IPS-NIHi7 (cell line): ENCODE measurements at regions not wholly inside any gene's neighbourhood (a gene's known extent, or its start where the extent isn't known, plus 50 kb on each side); places are given as distances from the start of the nearest gene placed in this dataset.
"Not testable (repeated sequence)": the region's sequence is repeated elsewhere in the genome, so short reads cannot be mapped to it uniquely, and the experiment has no call there.

Experiments
- DNase-seq: peaks from one replicate; pipeline ENCODE4 v3.0.0; 2012; ENCODE audit warnings: mixed read lengths; ENCODE audit errors: extremely low spot score

GRCh38 chr3:159366476-159366875 is 564.6 kb downstream of the MFSD1 start:
- DNase-seq, result no peak

GRCh38 chr3:159371961-159372360 is 570.1 kb downstream of the MFSD1 start:
- no peak for DNase-seq

- no peak for DNase-seq
These were observed 576.7 kb downstream of the MFSD1 start for GRCh38 chr3:159378396-159379194.

GRCh38 chr3:159380891-159381290 is 579.0 kb downstream of the MFSD1 start:
- no peak for DNase-seq

GRCh38 chr3:159390656-159391212 is 588.9 kb downstream of the MFSD1 start:
- DNase-seq, result no peak

- DNase-seq, result not testable (repeated sequence)
These were observed 591.0 kb upstream of the IL12A start for GRCh38 chr3:159397683-159398082.

- DNase-seq, result no peak
These were observed 587.6 kb upstream of the IL12A start for GRCh38 chr3:159401069-159401468.

- not testable (repeated sequence) for DNase-seq
These were observed 578.9 kb upstream of the IL12A start for GRCh38 chr3:159409711-159410110.

GRCh38 chr3:159413319-159413718 is 575.3 kb upstream of the IL12A start:
- no peak for DNase-seq

GRCh38 chr3:159416856-159417255 is 571.8 kb upstream of the IL12A start:
- no peak for DNase-seq

- DNase-seq, result no peak
These were observed 570.9 kb upstream of the IL12A start for GRCh38 chr3:159417761-159418160.

- no peak for DNase-seq
These were observed 569.8 kb upstream of the IL12A start for GRCh38 chr3:159418571-159419526.

GRCh38 chr3:159429702-159430101 is 558.9 kb upstream of the IL12A start:
- no peak for DNase-seq

- DNase-seq, result no peak
These were observed 555.8 kb upstream of the IL12A start for GRCh38 chr3:159432682-159433340.

GRCh38 chr3:159439346-159439745 is 549.3 kb upstream of the IL12A start:
- no peak for DNase-seq

GRCh38 chr3:159441279-159441678 is 547.4 kb upstream of the IL12A start:
- DNase-seq, result no peak

GRCh38 chr3:159443266-159443665 is 545.4 kb upstream of the IL12A start:
- no peak for DNase-seq

- no peak for DNase-seq
These were observed 540.8 kb upstream of the IL12A start for GRCh38 chr3:159447841-159448240.

- no peak for DNase-seq
These were observed 539.7 kb upstream of the IL12A start for GRCh38 chr3:159448902-159449301.

- DNase-seq, result no peak
These were observed 537.6 kb upstream of the IL12A start for GRCh38 chr3:159451067-159451466.

- DNase-seq, result no peak
These were observed 537.2 kb upstream of the IL12A start for GRCh38 chr3:159451482-159451881.

- no peak for DNase-seq
These were observed 535.6 kb upstream of the IL12A start for GRCh38 chr3:159453036-159453435.
